HEK293T (cell line): ENCODE measurements at regions not wholly inside any gene's neighbourhood (a gene's known extent, or its start where the extent isn't known, plus 50 kb on each side); places are given as distances from the start of the nearest gene placed in this dataset.

ENCODE experiments used
- ARNT ChIP-seq: fragments of 450-650 bp; IDR thresholded peaks from 2 replicates; pipeline ENCODE4 v1.6.1; 2017; ENCODE audit warnings: mild to moderate bottlenecking
- BHLHE40 ChIP-seq: fragments of 450-650 bp; IDR thresholded peaks from 2 replicates; pipeline ENCODE4 v1.6.1; 2016; ENCODE audit warnings: mild to moderate bottlenecking, moderate library complexity, borderline replicate concordance
- CTBP1 ChIP-seq: fragments of 450-650 bp; IDR thresholded peaks from 2 replicates; pipeline ENCODE4 v1.6.1; 2016; ENCODE audit warnings: borderline replicate concordance
- FOXA1 ChIP-seq: fragments of 450-650 bp; IDR thresholded peaks from 2 replicates; pipeline ENCODE4 v1.6.1; 2016; ENCODE audit warnings: mild to moderate bottlenecking
- FOXK2 ChIP-seq: fragments of 450-650 bp; IDR thresholded peaks from 2 replicates; pipeline ENCODE4 v1.6.1; 2016; ENCODE audit warnings: mild to moderate bottlenecking
- FOXM1 ChIP-seq: fragments of 450-650 bp; IDR thresholded peaks from 2 replicates; pipeline ENCODE4 v1.6.1; 2017; ENCODE audit warnings: mild to moderate bottlenecking, borderline replicate concordance
- HDGF ChIP-seq: fragments of 450-650 bp; IDR thresholded peaks from 2 replicates; pipeline ENCODE4 v1.6.1; 2017; ENCODE audit warnings: antibody characterized with exemption, borderline replicate concordance
- L3MBTL2 ChIP-seq: fragments of 450-650 bp; conservative IDR thresholded peaks from 2 replicates; pipeline ENCODE4 v1.6.1; 2016; ENCODE audit warnings: mild to moderate bottlenecking
- NFRKB ChIP-seq: fragments of 450-650 bp; IDR thresholded peaks from 2 replicates; pipeline ENCODE4 v1.6.1; 2016; ENCODE audit warnings: mild to moderate bottlenecking, moderate library complexity
- SP1 ChIP-seq: fragments of 450-650 bp; IDR thresholded peaks from 2 replicates; pipeline ENCODE4 v1.6.1; 2017
- SUZ12 ChIP-seq: fragments of 450-650 bp; IDR thresholded peaks from 2 replicates; pipeline ENCODE4 v1.6.1; 2016; ENCODE audit warnings: mild to moderate bottlenecking
- TARDBP ChIP-seq: fragments of 450-650 bp; IDR thresholded peaks from 2 replicates; pipeline ENCODE4 v1.6.1; 2016
- ZNF384 ChIP-seq: fragments of 450-650 bp; IDR thresholded peaks from 2 replicates; pipeline ENCODE4 v1.6.1; 2016

GRCh38 chr15:68880382-68880781 lies 49.9 kb upstream of the SPESP1 start:
- no peak for TF ChIP-seq FOXA1
- no peak for TF ChIP-seq BHLHE40
- TF ChIP-seq CTBP1, result no peak
- TF ChIP-seq SP1, result no peak
- no peak for TF ChIP-seq NFRKB
- no peak for TF ChIP-seq FOXM1
- no peak for TF ChIP-seq L3MBTL2
- no peak for TF ChIP-seq HDGF
- TF ChIP-seq SUZ12, result no peak
- TF ChIP-seq ZNF384, result no peak
- TF ChIP-seq FOXK2, result no peak
- TF ChIP-seq ARNT, result no peak
- no peak for TF ChIP-seq TARDBP
